ENCODE measurements at regions not wholly inside any gene's neighbourhood (a gene's known extent, or its start where the extent isn't known, plus 50 kb on each side); places are given as distances from the start of the nearest gene placed in this dataset.
A peak's percentile ranks its signal among the peaks of the same experiment; 100 is the strongest.

- no peaks in the 10 kb centered on the region for H3K36me3 ChIP-seq
- H3K27ac ChIP-seq = no peak overlapping the region
- TF ChIP-seq POLR2A (IDR thresholded peaks at IDR 0.05) (no peak), EP300 (IDR thresholded peaks at IDR 0.05) (no peak), CTCF (IDR thresholded peaks at IDR 0.05) (no peak), POLR2AphosphoS5 (IDR thresholded peaks at IDR 0.05) (no peak)
- ATAC-seq (ENCODE audit: low FRiP score in 2 of 2) (no peak), DNase-seq (peak in 1 of 2 donors; percentile 33)
- no peak overlapping the region for H3K4me3 ChIP-seq
- peaks cover 0 to 9% (median 0%) of the 10 kb centered on the region in 4 donors for H3K9me3 ChIP-seq
- no peaks in the 10 kb centered on the region for H3K27me3 ChIP-seq
- WGBS, 2 donors = 72 to 83% methylated on average over 24 of the region's 24 CpGs
- H3K4me1 ChIP-seq = no peaks in the 10 kb centered on the region
Measured at GRCh38 chr11:44466531-44467205, 98.8 kb upstream of the CD82 start.

- Histone ChIP-seq H3K36me3 (no peaks in the 10 kb centered on the region), H3K27me3 (no peaks in the 10 kb centered on the region), H3K9me3 (peaks cover 0 to 9% (median 0%) of the 10 kb centered on the region in 4 donors), H3K4me3 (no peak overlapping the region), H3K4me1 (no peaks in the 10 kb centered on the region), H3K27ac (no peak overlapping the region)
- 64 to 73% methylated on average over 1 of the region's 1 CpG for WGBS, 2 donors
- DNase-seq (no peak), ATAC-seq (ENCODE audit: low FRiP score in 2 of 2) (no peak)
- TF ChIP-seq POLR2AphosphoS5 (IDR thresholded peaks at IDR 0.05) = no peak
- no peak for TF ChIP-seq POLR2A (IDR thresholded peaks at IDR 0.05)
- no peak for TF ChIP-seq CTCF (IDR thresholded peaks at IDR 0.05)
- TF ChIP-seq EP300 (IDR thresholded peaks at IDR 0.05) = no peak
Measured at GRCh38 chr11:44467413-44467812, 98.0 kb upstream of the CD82 start.

GRCh38 chr11:44467931-44468330 lies 97.5 kb upstream of the CD82 start:
- Histone ChIP-seq H3K27me3 (no peaks in the 10 kb centered on the region), H3K9me3 (peaks cover 0 to 9% (median 0%) of the 10 kb centered on the region in 4 donors), H3K4me1 (no peaks in the 10 kb centered on the region), H3K27ac (no peak overlapping the region), H3K4me3 (no peak overlapping the region), H3K36me3 (no peaks in the 10 kb centered on the region)
- TF ChIP-seq EP300 (IDR thresholded peaks at IDR 0.05) (no peak), CTCF (IDR thresholded peaks at IDR 0.05) (no peak), POLR2AphosphoS5 (IDR thresholded peaks at IDR 0.05) (no peak), POLR2A (IDR thresholded peaks at IDR 0.05) (no peak)
- no peak for ATAC-seq (ENCODE audit: low FRiP score in 2 of 2)
- WGBS, 2 donors = 77 to 86% methylated on average over 4 to 5 of the region's 5 CpGs
- DNase-seq = no peak

GRCh38 chr11:44468345-44468988 lies 97.0 kb upstream of the CD82 start:
- Histone ChIP-seq H3K36me3 (no peaks in the 10 kb centered on the region), H3K4me3 (no peak overlapping the region), H3K4me1 (no peaks in the 10 kb centered on the region), H3K9me3 (peaks cover 0 to 9% (median 0%) of the 10 kb centered on the region in 4 donors), H3K27ac (no peak overlapping the region), H3K27me3 (no peaks in the 10 kb centered on the region)
- no peak for DNase-seq
- TF ChIP-seq EP300 (IDR thresholded peaks at IDR 0.05) (no peak), POLR2A (IDR thresholded peaks at IDR 0.05) (no peak), CTCF (IDR thresholded peaks at IDR 0.05) (no peak)
- WGBS, 2 donors = 84 to 94% methylated on average over 1 of the region's 1 CpG
- no peak for ATAC-seq (ENCODE audit: low FRiP score in 2 of 2)

Data from upper lobe of left lung (tissue), 6 donors.